ENCODE measurements at regions not wholly inside any gene's neighbourhood (a gene's known extent, or its start where the extent isn't known, plus 50 kb on each side); places are given as distances from the start of the nearest gene placed in this dataset.

GRCh38 chr4:89171176-89171805, 60.0 kb downstream of the TIGD2 start:
- TF ChIP-seq, protein P1, sequence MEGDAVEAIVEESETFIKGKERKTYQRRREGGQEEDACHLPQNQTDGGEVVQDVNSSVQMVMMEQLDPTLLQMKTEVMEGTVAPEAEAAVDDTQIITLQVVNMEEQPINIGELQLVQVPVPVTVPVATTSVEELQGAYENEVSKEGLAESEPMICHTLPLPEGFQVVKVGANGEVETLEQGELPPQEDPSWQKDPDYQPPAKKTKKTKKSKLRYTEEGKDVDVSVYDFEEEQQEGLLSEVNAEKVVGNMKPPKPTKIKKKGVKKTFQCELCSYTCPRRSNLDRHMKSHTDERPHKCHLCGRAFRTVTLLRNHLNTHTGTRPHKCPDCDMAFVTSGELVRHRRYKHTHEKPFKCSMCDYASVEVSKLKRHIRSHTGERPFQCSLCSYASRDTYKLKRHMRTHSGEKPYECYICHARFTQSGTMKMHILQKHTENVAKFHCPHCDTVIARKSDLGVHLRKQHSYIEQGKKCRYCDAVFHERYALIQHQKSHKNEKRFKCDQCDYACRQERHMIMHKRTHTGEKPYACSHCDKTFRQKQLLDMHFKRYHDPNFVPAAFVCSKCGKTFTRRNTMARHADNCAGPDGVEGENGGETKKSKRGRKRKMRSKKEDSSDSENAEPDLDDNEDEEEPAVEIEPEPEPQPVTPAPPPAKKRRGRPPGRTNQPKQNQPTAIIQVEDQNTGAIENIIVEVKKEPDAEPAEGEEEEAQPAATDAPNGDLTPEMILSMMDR (conservative IDR thresholded peaks at IDR 0.05; ENCODE audit: low read length) = no peak
- no peak for TF ChIP-seq EZH2phosphoT487 (IDR thresholded peaks at IDR 0.05; ENCODE audit: borderline replicate concordance, low read depth, low read length)
